Mucosa of gallbladder (tissue), 1 donor: ENCODE measurements at regions not wholly inside any gene's neighbourhood (a gene's known extent, or its start where the extent isn't known, plus 50 kb on each side); places are given as distances from the start of the nearest gene placed in this dataset.

Experiments
- DNase-seq: peaks from one replicate; pipeline ENCODE4 v3.0.0-alpha.2; 2020; ENCODE audit warnings: low spot score
- donor health status: DM: no; HTN: no; CAD: no.

- DNase-seq, result no peak
These were observed 333.8 kb downstream of the ZNF621 start for GRCh38 chr3:40858364-40859115.

- no peak for DNase-seq
These were observed 336.4 kb upstream of the CTNNB1 start for GRCh38 chr3:40862946-40863345.

- no peak for DNase-seq
These were observed 335.0 kb upstream of the CTNNB1 start for GRCh38 chr3:40864146-40864782.

- no peak for DNase-seq
These were observed 334.4 kb upstream of the CTNNB1 start for GRCh38 chr3:40864915-40865314.

GRCh38 chr3:40867797-40868196 is 331.5 kb upstream of the CTNNB1 start:
- DNase-seq, result no peak

- DNase-seq, result no peak
These were observed 330.3 kb upstream of the CTNNB1 start for GRCh38 chr3:40869013-40869412.

GRCh38 chr3:40869939-40870338 is 329.4 kb upstream of the CTNNB1 start:
- DNase-seq, result no peak

- DNase-seq, result no peak
These were observed 327.9 kb upstream of the CTNNB1 start for GRCh38 chr3:40871394-40871793.

GRCh38 chr3:40872258-40872920 is 326.9 kb upstream of the CTNNB1 start:
- DNase-seq, result no peak

GRCh38 chr3:40873476-40873875 is 325.8 kb upstream of the CTNNB1 start:
- DNase-seq, result no peak

- DNase-seq, result no peak
These were observed 325.2 kb upstream of the CTNNB1 start for GRCh38 chr3:40873934-40874699.

GRCh38 chr3:40875581-40875980 is 323.7 kb upstream of the CTNNB1 start:
- DNase-seq, result no peak

GRCh38 chr3:40876009-40876408 is 323.3 kb upstream of the CTNNB1 start:
- no peak for DNase-seq

- no peak for DNase-seq
These were observed 322.8 kb upstream of the CTNNB1 start for GRCh38 chr3:40876496-40876895.

- peak; percentile 62 for DNase-seq
These were observed 321.5 kb upstream of the CTNNB1 start for GRCh38 chr3:40877631-40878463.

- DNase-seq, result no peak
These were observed 320.8 kb upstream of the CTNNB1 start for GRCh38 chr3:40878464-40878905.

GRCh38 chr3:40885430-40885829 is 313.9 kb upstream of the CTNNB1 start:
- no peak for DNase-seq

GRCh38 chr3:40886660-40887425 is 312.5 kb upstream of the CTNNB1 start:
- DNase-seq, result no peak

GRCh38 chr3:40891186-40891585 is 308.1 kb upstream of the CTNNB1 start:
- no peak for DNase-seq

- DNase-seq, result no peak
These were observed 304.2 kb upstream of the CTNNB1 start for GRCh38 chr3:40895109-40895508.
